Fibroblast of mammary gland (primary cell): ENCODE measurements at regions not wholly inside any gene's neighbourhood (a gene's known extent, or its start where the extent isn't known, plus 50 kb on each side); places are given as distances from the start of the nearest gene placed in this dataset.

ENCODE experiments used
- DNase-seq: peaks from one replicate; pipeline ENCODE4 v3.0.0-alpha.2; 2010; ENCODE audit warnings: low read depth
- H3K4me3 ChIP-seq: 2 replicates; pipeline ENCODE4 v1.5.1; 2011; ENCODE audit warnings: low read depth, mild to moderate bottlenecking, low read length, moderate library complexity; ENCODE audit not compliant: control insufficient read depth
- TF ChIP-seq, protein P1 (sequence below): conservative IDR thresholded peaks from 2 replicates; pipeline ENCODE4 v1.5.1; 2011; ENCODE audit warnings: low read depth, low read length, inconsistent platforms; ENCODE audit not compliant: control insufficient read depth, insufficient read depth

DNA sequence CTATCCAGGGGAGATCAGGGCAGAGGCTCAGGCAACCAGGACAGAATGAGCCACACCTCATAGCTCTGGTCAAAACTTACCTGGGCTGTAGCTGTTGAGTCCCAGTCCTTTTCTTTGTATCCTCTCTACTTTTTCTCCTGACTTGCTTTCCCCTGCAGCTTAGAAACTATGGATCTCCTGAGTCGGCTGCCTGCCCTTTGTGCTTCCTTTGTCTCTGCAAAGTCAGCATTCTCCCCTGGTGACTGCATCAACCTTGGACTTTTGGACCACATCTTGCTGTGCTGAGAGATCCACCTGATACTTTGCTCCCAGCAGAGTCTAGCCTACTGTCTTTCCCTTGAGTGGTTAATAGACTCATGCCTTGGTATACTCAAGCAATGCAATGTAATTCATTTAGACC is 353.3 kb downstream of the SIPA1L2 start:
- H3K4me3 ChIP-seq = no peak overlapping the region
- DNase-seq = no peak
- TF ChIP-seq, protein P1, sequence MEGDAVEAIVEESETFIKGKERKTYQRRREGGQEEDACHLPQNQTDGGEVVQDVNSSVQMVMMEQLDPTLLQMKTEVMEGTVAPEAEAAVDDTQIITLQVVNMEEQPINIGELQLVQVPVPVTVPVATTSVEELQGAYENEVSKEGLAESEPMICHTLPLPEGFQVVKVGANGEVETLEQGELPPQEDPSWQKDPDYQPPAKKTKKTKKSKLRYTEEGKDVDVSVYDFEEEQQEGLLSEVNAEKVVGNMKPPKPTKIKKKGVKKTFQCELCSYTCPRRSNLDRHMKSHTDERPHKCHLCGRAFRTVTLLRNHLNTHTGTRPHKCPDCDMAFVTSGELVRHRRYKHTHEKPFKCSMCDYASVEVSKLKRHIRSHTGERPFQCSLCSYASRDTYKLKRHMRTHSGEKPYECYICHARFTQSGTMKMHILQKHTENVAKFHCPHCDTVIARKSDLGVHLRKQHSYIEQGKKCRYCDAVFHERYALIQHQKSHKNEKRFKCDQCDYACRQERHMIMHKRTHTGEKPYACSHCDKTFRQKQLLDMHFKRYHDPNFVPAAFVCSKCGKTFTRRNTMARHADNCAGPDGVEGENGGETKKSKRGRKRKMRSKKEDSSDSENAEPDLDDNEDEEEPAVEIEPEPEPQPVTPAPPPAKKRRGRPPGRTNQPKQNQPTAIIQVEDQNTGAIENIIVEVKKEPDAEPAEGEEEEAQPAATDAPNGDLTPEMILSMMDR = no peak

DNA sequence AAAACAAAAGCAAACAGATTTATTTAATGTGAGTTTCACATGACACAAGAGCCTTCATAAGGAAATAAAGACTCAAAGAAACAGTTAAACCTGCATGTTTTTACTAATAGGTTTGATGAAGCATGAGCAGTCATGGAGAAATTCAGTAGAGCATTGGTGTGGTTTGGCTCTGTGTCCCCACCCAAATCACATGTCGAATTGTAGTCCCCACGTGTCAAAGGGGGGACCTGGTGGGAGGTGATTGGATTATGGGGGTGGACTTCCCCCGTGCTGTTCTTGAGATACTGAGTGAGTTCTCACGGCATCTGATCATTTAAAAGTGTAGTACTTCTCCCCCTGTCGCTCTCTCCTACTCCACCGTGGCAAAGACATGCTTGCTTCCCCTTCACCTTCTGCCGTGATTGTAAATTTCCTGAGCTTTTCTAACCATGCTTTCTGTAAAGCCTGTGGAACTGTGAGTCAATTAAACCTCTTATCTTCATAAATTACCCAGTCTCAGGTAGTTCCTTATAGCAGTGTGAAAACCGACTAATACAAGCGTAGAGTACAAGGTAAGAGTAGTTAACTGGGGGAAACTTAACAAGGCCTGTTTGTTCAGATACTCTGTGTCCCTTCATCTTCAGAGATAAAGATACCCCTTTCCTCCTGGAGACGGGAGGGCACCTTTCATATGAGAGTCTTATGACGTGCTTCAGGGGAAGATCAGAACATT is 354.8 kb downstream of the SIPA1L2 start:
- TF ChIP-seq, protein P1 = no peak
- no peak for DNase-seq
- H3K4me3 ChIP-seq = no peak overlapping the region

DNA sequence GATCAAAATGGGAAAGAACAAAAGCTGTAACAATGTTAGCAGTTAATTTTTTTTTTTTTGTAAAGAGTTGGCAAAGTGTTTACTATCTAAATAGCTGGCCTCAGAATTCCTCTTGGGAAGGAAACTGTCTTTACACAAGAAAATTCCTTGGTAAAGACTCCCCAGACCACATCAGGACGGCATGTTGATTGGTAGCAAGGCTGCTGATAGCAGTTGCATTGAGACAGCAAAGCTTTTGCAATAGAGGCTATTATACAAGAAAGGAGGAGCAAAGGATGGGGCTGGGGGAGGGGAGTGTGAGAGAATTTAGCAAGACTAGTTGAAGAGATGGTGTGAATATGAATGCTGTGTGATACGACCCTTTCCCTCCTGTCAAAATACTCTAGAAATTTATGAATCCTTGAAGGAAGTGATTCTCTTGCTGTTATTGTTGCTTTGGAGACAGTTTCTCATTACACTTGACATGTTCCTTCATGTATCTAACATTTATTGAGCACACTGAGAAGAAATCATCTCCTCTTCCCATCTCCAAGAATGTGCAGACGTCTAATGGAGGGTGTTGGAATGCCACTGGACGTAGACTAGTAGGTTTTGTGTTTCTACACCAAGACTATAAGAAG is 355.6 kb downstream of the SIPA1L2 start:
- TF ChIP-seq, protein P1 = no peak
- DNase-seq = no peak
- H3K4me3 ChIP-seq = no peak overlapping the region

DNA sequence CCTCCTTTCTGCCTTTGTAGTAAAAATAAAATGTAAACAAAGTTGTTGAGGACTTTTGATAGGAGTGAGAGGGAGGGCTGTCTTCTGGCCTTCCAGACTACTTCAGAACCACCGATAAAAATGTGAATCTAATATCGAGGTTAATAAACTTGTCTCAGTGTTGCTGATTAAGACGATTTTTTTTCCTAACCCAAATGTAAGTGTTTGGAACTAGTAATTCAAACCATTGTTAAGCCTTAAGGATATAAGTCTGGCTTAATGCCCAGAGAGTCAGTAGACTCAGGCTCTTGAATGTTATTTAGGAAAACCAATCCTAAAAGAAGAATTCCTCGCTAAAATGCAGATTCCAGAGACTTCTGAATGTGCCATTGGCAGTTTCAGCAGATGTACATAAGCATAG is 356.9 kb downstream of the SIPA1L2 start:
- no peak overlapping the region for H3K4me3 ChIP-seq
- TF ChIP-seq, protein P1 = no peak
- no peak for DNase-seq

DNA sequence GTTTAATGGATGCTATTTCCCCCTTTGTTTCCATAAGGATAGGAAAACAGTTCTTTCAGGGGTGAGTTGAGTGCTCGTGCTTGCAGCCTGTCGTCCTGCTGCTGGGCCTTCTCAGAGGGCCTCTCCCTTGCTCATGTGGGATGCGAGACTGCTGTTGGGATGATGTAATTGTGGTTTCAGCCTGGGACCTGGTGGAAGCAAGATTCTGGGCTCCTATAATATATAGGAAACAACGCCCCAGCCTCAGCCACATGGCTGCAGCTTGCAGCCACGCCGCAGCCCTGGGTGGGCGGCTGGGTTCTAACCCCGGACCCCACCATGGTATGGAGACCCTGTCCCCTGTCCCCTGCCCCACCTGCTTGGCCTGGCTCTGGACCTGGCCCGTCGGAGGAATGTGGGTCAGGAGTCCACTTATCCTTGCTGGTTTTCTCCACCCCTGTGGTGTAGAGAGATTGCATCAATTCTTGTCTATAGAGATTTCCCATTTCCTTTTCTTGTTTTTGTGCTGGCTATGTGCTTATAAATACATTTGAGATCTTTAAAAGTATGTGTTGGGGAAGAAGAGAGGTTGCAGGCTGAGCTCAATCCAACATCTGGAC is 357.8 kb downstream of the SIPA1L2 start:
- TF ChIP-seq, protein P1 = no peak
- no peak overlapping the region for H3K4me3 ChIP-seq
- peak; percentile 8 for DNase-seq

DNA sequence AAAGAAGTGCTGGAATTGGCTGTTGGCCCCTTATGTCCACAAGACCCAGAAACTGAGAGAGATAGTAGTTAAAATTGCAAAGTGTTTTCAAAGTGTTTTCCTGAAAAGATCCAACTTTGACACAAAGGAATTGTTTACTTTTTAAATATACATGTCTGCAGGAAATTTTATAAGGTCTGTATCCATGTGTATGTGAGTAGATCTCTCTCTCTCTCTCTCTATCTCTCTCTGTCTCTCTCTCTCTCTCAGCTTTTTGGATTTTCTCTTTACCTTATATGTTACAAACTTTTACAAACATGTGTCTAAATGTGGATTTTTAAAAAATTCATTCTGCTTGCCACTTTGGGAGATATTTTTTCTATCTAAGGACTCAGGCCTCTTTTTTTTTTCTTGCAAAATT is 358.6 kb downstream of the SIPA1L2 start:
- no peak overlapping the region for H3K4me3 ChIP-seq
- TF ChIP-seq, protein P1 = no peak
- DNase-seq = no peak
